Body of pancreas (tissue), 4 donors: ENCODE measurements at regions not wholly inside any gene's neighbourhood (a gene's known extent, or its start where the extent isn't known, plus 50 kb on each side); places are given as distances from the start of the nearest gene placed in this dataset.

Experiments
- ATAC-seq: fragments of 150-250 bp; one replicate; pipeline ENCODE4 v1.9.1; 2016
- DNase-seq, 4 donors: peaks; one replicate each; pipeline ENCODE4 v3.0.0-alpha.2; 2019
- H3K27ac ChIP-seq, 4 donors: fragments of 200-600 bp; sonication (generic); 1 replicate in 3 of 4; 2 replicates in 1 of 4; pipeline versions ENCODE4 v1.5.1 to v1.6.1; 2016 to 2019; ENCODE audit warnings: mild to moderate bottlenecking in 1 of 4, mixed read lengths in 1 of 4, moderate library complexity in 1 of 4
- H3K27me3 ChIP-seq, 2 donors: fragments of 200-600 bp; sonication (generic); one replicate each; pipeline ENCODE4 v1.6.0; 2016; ENCODE audit warnings: mild to moderate bottlenecking in 1 of 2
- H3K36me3 ChIP-seq, 2 donors: fragments of 200-600 bp; sonication (generic); replicated peaks in 1 of 2; 2 replicates each; pipeline ENCODE4 v1.5.1; 2016; ENCODE audit warnings: low read depth in 2 of 2; ENCODE audit not compliant: insufficient read depth in 1 of 2
- H3K4me1 ChIP-seq: fragments of 200-600 bp; sonication (generic); one replicate; pipeline ENCODE4 v1.6.0; 2016
- H3K4me3 ChIP-seq, 2 donors: fragments of 200-600 bp; sonication (generic); 1 replicate in 1 of 2; 2 replicates in 1 of 2; pipeline ENCODE4 v1.5.1; 2016 to 2019
- H3K9me3 ChIP-seq, 3 donors: fragments of 200-600 bp; sonication (generic); 1 replicate in 2 of 3; 2 replicates in 1 of 3; pipeline ENCODE4 v1.5.1; 2016
- CTCF ChIP-seq, 7 experiments: fragments of 450-650 bp in 4 of 7; fragments of 200-600 bp in 3 of 7; sonication (generic) in 3 of 7; IDR thresholded peaks; one replicate each; pipeline ENCODE4 v1.5.1; 2016 to 2019; ENCODE audit warnings: antibody characterized with exemption in 7 of 7
- POLR2A ChIP-seq, 3 donors: fragments of 450-650 bp; IDR thresholded peaks; one replicate each; pipeline ENCODE4 v1.6.1; 2016; ENCODE audit warnings: antibody characterized with exemption in 3 of 3, mild to moderate bottlenecking in 2 of 3
- WGBS, 2 donors: methylation state at CpG; one replicate each; pipeline ENCODE4 v1.1.5; 2017; 5-methylcytosine and 5-hydroxymethylcytosine counted together
- intact Hi-C: fragments of 100-400 bp; cut with DNase I; formaldehyde crosslinking; loops from one replicate; pipeline ENCODE4 v1.15.1; 2023

GRCh38 chr13:40121722-40122121, 466.3 kb downstream of the COG6 start:
- ATAC-seq, result no peak
- 74% methylated on average over 2 of the region's 2 CpGs for WGBS, 2 donors
- no peaks in the 10 kb centered on the region for H3K36me3 ChIP-seq
- H3K9me3 ChIP-seq, result no peaks in the 10 kb centered on the region
- DNase-seq, result no peak
- no peaks in the 10 kb centered on the region for H3K27me3 ChIP-seq
- no peaks in the 10 kb centered on the region for H3K4me1 ChIP-seq
- no peak overlapping the region for H3K27ac ChIP-seq
- intact Hi-C loops, result no loop called here
- no peak overlapping the region for H3K4me3 ChIP-seq
- TF ChIP-seq POLR2A (IDR thresholded peaks at IDR 0.05) (no peak), CTCF (IDR thresholded peaks at IDR 0.05) (no peak)

GRCh38 chr13:40123962-40124632, 468.6 kb downstream of the COG6 start:
- 72 to 83% methylated on average over 2 of the region's 2 CpGs for WGBS, 2 donors
- ATAC-seq (no peak), DNase-seq (no peak)
- Histone ChIP-seq H3K4me3 (no peak overlapping the region), H3K9me3 (no peaks in the 10 kb centered on the region), H3K27ac (no peak overlapping the region), H3K4me1 (no peaks in the 10 kb centered on the region), H3K36me3 (no peaks in the 10 kb centered on the region), H3K27me3 (no peaks in the 10 kb centered on the region)
- TF ChIP-seq CTCF (IDR thresholded peaks at IDR 0.05) (no peak), POLR2A (IDR thresholded peaks at IDR 0.05) (no peak)
- intact Hi-C loops, result no loop called here

GRCh38 chr13:40124633-40125015, 469.2 kb downstream of the COG6 start:
- DNase-seq (no peak), ATAC-seq (no peak)
- Histone ChIP-seq H3K4me1 (no peaks in the 10 kb centered on the region), H3K9me3 (no peaks in the 10 kb centered on the region), H3K27ac (no peak overlapping the region), H3K36me3 (no peaks in the 10 kb centered on the region), H3K27me3 (no peaks in the 10 kb centered on the region), H3K4me3 (no peak overlapping the region)
- no peak for TF ChIP-seq POLR2A (IDR thresholded peaks at IDR 0.05)
- no peak for TF ChIP-seq CTCF (IDR thresholded peaks at IDR 0.05)
- WGBS, 2 donors, result 72 to 73% methylated on average over 2 of the region's 2 CpGs
- intact Hi-C loops, result no loop called here

GRCh38 chr13:40125336-40125735, 469.9 kb downstream of the COG6 start:
- no peaks in the 10 kb centered on the region for H3K9me3 ChIP-seq
- no peaks in the 10 kb centered on the region for H3K4me1 ChIP-seq
- no peak for ATAC-seq
- intact Hi-C loops, result no loop called here
- no peak for TF ChIP-seq POLR2A (IDR thresholded peaks at IDR 0.05)
- TF ChIP-seq CTCF (IDR thresholded peaks at IDR 0.05), result no peak
- no peak overlapping the region for H3K4me3 ChIP-seq
- no peaks in the 10 kb centered on the region for H3K36me3 ChIP-seq
- no peak overlapping the region for H3K27ac ChIP-seq
- DNase-seq, result no peak
- no peaks in the 10 kb centered on the region for H3K27me3 ChIP-seq
- WGBS, 2 donors, result 89 to 92% methylated on average over 3 of the region's 3 CpGs
